GM18511 (cell line): ENCODE measurements at regions not wholly inside any gene's neighbourhood (a gene's known extent, or its start where the extent isn't known, plus 50 kb on each side); places are given as distances from the start of the nearest gene placed in this dataset.

Experiments used
- ATAC-seq: cut with Tn5 transposase; IDR thresholded peaks from one replicate; pipeline ENCODE4 v1.9.1; 2021; ENCODE audit warnings: mild to moderate bottlenecking, moderate library complexity; ENCODE audit not compliant: unreplicated experiment

DNA sequence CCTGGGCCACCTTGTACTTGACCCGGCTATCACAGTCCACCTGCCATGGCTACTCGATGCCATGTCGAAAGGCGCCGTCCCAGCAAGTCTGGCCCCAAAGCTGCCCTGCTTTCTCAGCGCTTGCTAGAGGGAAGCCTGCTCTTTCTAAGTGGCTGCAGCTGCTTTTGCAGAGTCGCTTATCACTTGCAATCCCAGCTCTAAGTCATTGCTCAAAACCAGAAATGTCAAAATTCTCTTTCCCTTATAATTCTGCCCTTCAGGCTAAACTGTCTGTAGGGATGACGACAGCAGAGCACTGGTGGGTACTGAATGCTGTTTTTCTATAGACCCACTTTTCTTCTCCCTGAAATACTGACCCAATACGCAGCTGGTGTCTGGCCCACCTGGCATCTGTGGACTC lies 184.2 kb downstream of the ENGASE start:
- no peak for ATAC-seq

GRCh38 chr17:79258041-79258440 lies 183.4 kb downstream of the ENGASE start:
- no peak for ATAC-seq

- ATAC-seq = no peak
These were observed 181.4 kb downstream of the ENGASE start for GRCh38 chr17:79255926-79256585.

DNA sequence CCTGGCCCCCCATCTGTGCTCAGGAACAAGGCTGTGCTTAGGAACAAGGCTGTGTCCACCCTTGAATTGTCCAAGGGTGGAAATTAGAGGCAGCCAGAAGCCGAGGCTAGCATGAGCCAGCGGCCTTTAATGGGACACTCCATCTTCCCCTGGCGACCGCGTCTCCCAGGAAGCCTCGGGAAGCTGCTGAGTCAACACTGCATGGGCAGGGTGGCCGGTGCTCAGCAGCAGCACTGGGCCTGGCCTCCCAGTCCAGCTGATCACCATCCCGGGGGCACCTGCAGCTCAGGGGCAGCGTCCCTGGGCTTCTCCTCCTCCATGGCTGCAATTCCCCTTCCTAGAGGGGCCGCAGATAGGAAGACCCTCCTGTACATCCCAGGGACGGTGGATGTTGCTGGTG lies 180.8 kb downstream of the ENGASE start:
- no peak for ATAC-seq

DNA sequence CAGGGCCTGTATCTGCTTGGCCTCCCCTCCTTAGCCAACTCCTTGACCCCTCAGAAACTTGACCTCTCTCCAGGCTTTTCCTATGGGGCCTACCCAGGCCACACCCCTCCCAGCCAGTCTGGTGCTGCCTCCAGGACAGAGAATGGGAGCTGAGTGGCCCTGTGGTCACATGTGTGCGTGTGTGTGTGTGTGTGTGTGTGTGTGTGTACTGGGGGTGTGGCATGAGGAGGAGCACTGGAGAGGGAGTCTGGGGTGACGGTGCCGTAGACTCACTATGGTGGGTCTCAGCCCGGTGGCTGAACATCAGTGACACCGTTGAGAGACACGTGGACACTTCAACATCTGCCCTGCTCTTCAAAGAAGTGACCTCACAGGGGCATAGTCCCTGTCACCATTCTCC lies 180.4 kb downstream of the ENGASE start:
- ATAC-seq = no peak

GRCh38 chr17:79252886-79253285 lies 178.3 kb downstream of the ENGASE start:
- ATAC-seq = no peak

DNA sequence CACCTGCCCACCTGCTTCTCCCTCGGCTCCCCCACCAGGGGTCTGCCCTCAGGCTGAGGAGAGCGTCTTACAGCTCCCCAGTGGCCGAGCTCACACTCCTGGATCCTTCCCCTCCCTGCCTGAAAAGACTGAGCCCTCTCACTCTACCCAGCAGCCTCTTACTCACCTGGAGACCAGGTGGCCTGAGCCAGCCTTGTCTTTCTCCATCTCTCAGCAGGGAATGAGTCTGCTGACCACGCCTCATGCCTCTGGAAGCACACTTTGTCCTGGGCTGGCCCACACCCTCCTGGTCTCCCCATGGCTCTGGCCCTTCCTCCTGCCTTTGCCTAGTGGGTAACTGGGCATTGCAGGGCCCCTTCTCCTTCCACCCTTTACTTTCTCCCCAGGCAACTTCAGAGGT lies 177.2 kb downstream of the ENGASE start:
- no peak for ATAC-seq

DNA sequence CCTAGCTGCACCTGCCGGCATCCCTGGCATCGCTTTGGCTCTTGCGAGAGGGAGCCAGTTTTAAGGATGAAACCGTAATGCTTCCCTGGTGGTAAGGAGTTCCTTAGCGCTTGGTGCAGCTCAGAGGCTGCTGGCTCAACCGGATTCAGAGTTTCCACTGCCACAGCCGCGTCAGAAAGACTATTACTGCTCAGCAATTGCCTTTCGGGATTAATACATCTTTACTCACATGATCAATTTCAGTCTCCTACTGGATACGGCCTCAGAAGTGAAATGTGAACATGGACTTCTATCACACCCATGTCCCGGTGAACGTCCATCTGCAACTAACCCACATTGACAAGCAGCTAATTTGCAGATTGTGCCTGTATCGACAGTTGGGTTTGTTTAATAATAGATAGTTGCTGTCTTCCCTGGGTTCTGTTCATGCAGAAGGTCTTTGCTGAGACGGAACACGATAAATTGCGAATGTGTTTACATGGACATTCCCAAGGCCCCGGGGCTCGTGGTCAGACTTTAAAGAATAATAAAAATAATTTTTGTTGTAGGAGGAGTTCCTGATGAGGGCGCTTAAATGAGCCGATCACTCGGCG lies 175.4 kb downstream of the ENGASE start:
- ATAC-seq = no peak

DNA sequence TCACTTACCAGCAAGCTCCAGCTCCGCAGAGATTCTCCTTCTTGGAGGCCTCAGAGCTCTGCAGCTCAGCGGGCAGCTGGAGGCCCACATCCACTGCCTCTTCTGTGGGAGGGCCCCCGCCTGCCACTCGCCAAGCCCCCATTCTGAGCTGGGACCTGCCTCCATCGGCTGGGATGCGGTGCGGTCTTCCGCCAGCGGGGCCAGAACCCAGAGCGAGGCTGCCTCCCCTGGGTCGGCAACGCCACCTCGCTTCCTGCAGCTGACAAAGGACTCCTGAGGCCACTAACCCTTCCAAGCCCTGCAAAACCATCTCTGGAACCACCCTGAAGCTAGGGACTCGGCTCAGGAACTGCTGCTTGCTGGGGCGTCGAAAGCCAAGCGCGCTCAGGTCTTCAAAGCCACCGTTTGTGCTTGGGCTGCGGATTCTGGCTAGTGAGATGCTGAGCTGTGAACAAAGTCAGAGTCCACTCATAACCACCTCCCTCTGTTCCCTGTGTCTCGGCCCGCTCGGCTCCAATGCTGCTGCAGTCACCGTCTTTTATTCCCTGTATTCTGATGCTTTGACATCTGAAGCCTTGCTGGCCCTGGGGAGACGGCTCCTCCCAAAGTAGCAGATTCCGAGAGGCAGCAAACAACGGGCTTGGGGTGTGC lies 174.3 kb downstream of the ENGASE start:
- ATAC-seq = no peak

GRCh38 chr17:79246225-79247190 lies 171.9 kb downstream of the ENGASE start:
- ATAC-seq = no peak

DNA sequence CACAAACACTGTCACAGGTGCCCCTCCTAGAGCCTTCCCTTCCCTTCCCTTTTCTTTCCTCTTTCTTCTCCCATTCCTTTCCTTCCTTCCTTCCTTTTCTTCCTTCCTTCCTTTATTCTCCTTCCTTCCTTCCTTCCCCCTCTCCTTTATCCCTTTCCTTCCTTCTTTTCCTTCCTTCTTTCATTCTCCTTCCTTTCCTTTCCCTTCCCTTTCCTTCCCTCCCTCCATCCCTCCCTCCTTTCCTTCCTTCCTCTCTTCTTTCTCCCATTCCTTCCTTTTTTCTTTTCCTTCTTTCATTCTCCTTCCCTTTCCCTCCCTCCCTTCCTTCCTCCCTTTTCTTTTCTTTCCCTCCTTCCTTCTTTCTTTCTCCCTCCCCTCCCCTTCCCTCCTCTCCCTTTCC lies 170.0 kb downstream of the ENGASE start:
- no peak for ATAC-seq

GRCh38 chr17:79243996-79244395 lies 169.4 kb downstream of the ENGASE start:
- no peak for ATAC-seq

DNA sequence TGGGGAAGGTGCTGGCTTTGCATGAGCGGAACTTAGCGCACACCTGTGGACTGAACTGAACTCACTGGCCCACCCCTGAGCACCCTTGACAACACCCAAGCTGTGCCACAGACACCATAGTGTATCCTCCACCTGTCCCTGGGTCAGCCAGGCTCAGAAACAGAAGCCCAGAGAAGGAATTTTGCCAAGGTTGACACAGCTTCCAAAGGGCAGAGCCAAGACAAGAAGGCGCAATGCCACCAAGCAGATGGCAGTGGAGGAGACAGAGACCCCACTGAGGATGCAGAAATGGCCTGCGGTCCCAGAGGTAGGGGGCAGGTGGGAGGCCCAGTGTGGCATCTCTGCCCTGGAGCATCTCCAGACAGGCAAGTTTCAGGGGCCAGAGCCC lies 169.0 kb downstream of the ENGASE start:
- no peak for ATAC-seq

DNA sequence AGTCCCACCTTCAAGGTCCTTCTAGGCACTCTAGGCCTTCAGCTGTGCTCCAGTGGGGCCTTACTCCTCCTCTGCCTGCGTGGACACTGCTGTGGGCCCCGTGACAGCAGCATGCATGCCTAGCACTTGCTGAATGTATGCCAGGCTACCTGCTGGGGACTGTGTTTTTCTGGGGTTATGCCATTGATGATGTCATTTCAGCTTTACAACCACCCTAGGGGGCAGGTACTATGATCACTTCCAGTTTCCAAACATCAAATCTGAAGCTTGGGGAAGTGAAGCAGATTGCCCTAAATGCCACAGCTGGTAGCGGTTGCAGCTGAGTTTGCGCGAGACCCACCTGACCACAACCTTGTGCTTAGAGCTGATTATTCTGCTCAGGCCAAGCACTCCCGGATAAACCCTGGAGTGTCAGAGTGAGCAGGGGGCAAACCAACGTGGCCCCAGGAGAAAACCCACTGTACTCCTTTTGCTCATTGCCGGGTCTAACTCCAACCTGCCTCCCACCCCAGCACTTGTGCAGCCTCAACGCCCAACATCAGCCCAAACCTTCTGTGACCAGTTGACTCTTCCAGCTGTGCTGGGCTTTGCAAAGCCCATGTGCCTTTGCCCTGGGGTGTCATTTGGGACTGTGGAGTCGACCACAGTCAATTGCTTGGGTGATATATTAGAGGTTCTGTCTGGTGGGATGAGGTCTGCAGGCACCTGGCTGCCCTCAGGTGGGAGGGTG lies 168.4 kb downstream of the ENGASE start:
- no peak for ATAC-seq

- no peak for ATAC-seq
These were observed 167.8 kb downstream of the ENGASE start for GRCh38 chr17:79242393-79242792.

- ATAC-seq = no peak
These were observed 167.0 kb downstream of the ENGASE start for GRCh38 chr17:79241616-79242015.

DNA sequence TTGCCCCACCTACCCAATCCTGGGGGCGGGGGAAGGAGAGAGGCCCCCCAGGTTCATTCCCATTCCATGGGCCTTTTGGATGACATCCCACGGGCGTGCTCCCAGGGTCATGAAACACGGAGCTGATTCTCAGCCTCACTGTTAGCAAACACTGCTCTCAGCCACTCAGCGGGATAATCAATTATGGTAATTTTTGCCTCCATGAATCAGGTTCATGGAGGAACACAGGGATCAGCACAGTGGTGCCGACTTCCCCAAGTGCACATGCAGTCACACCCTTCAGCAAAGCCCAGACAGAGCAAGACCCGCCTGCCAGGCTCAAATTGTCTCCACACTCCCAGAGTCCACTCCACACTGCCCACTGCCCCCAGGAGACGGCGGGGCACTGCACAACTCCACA lies 164.6 kb downstream of the ENGASE start:
- ATAC-seq = no peak

- no peak for ATAC-seq
These were observed 162.9 kb downstream of the ENGASE start for GRCh38 chr17:79237448-79238053.

DNA sequence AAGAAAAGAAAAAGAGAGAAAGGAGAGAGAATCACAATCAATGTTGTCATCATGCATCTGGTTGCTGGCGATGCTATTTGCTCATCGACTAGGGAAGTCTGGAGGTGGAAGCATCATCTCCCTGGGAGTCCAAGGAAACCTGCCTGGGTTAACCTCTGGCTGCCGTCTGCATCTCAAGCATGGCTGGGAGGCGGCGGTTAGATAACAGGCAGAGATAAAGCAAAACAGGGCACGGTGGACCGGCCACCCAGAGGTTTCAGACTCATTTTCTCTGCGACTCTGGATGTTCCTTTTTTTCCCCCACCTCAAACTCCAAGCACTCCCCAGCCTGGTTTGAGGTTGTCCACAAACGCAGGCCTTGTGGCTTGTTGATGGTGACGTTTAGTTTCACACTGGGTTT lies 161.2 kb downstream of the ENGASE start:
- no peak for ATAC-seq

DNA sequence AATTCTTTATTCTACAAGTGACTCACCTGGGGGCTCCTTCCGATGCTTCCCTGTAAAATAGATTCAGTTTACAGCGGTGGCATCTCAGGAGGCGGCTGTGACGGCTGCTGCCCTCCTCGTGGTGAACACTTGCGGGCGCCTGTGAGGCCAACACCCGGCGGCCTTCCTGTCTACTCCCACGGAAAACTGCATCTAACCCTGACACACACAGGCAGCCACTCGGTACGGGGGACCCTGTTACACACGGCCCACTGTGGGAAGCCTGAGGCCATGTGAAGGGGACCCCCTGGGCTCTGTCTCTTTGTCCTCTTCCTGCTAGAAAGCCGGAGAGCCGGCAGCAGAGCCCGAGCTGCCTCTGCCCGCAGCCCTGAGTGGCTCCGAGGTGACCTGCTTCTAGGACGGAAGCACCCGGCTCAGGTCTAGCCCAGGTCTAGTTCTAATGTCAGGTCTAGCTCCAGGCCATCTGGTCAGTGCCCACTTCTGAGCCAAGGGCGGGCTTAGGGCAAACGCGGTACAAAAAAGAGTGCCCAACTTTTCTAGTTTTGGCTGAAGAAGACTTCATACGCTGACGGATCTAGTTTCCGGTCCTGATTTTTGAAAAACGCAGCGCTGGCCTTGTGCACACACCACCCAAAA lies 159.4 kb downstream of the ENGASE start:
- ATAC-seq = no peak
